Stimulated activated CD8-positive, alpha-beta memory T cell treated with anti-CD3 and anti-CD28 coated beads, Interleukin-15, amount 100 ng/mL, for 4 hours (primary cell): ENCODE measurements at regions not wholly inside any gene's neighbourhood (a gene's known extent, or its start where the extent isn't known, plus 50 kb on each side); places are given as distances from the start of the nearest gene placed in this dataset.

ENCODE experiments used
- DNase-seq, 2 donors: peaks; one replicate each; pipeline ENCODE4 v3.0.0-alpha.2; 2020; ENCODE audit warnings: low read depth in 2 of 2

GRCh38 chr20:39503902-39504709 is 542.0 kb downstream of the DHX35 start:
- DNase-seq, result no peak

GRCh38 chr20:39492223-39492797 is 530.2 kb downstream of the DHX35 start:
- no peak for DNase-seq

- no peak for DNase-seq
These were observed 529.6 kb downstream of the DHX35 start for GRCh38 chr20:39491711-39492110.

- DNase-seq, result no peak
These were observed 527.9 kb downstream of the DHX35 start for GRCh38 chr20:39489986-39490560.

GRCh38 chr20:39480276-39481043 is 518.3 kb downstream of the DHX35 start:
- DNase-seq, result no peak

- DNase-seq, result no peak
These were observed 517.2 kb downstream of the DHX35 start for GRCh38 chr20:39479196-39479810.

GRCh38 chr20:39474879-39475278 is 512.7 kb downstream of the DHX35 start:
- no peak for DNase-seq

GRCh38 chr20:39473536-39473935 is 511.4 kb downstream of the DHX35 start:
- no peak for DNase-seq

- no peak for DNase-seq
These were observed 506.6 kb downstream of the DHX35 start for GRCh38 chr20:39468703-39469102.

GRCh38 chr20:39464238-39464637 is 502.1 kb downstream of the DHX35 start:
- DNase-seq, result no peak

GRCh38 chr20:39462416-39462945 is 500.3 kb downstream of the DHX35 start:
- no peak for DNase-seq

GRCh38 chr20:39458452-39458851 is 496.3 kb downstream of the DHX35 start:
- DNase-seq, result no peak

GRCh38 chr20:39453890-39454289 is 491.7 kb downstream of the DHX35 start:
- no peak for DNase-seq

- DNase-seq, result no peak
These were observed 490.6 kb downstream of the DHX35 start for GRCh38 chr20:39452583-39453340.

- no peak for DNase-seq
These were observed 489.2 kb downstream of the DHX35 start for GRCh38 chr20:39451386-39451785.

GRCh38 chr20:39446397-39446796 is 484.3 kb downstream of the DHX35 start:
- DNase-seq, result no peak

- no peak for DNase-seq
These were observed 483.0 kb downstream of the DHX35 start for GRCh38 chr20:39445095-39445494.

GRCh38 chr20:39433466-39433865 is 471.3 kb downstream of the DHX35 start:
- DNase-seq, result no peak

- DNase-seq, result no peak
These were observed 469.1 kb downstream of the DHX35 start for GRCh38 chr20:39431091-39431880.

- no peak for DNase-seq
These were observed 467.6 kb downstream of the DHX35 start for GRCh38 chr20:39429726-39430125.
